Omental fat pad (tissue), 3 donors: ENCODE measurements at regions not wholly inside any gene's neighbourhood (a gene's known extent, or its start where the extent isn't known, plus 50 kb on each side); places are given as distances from the start of the nearest gene placed in this dataset.
"Not testable (repeated sequence)": the region's sequence is repeated elsewhere in the genome, so short reads cannot be mapped to it uniquely, and the experiment has no call there.

ENCODE experiments used
- ATAC-seq: fragments of 150-250 bp; one replicate; pipeline ENCODE4 v1.9.1; 2016; ENCODE audit warnings: mild to moderate bottlenecking, moderate library complexity; ENCODE audit not compliant: low FRiP score
- DNase-seq: peaks from one replicate; pipeline ENCODE4 v3.0.0-alpha.2; 2019; ENCODE audit warnings: low spot score
- TF ChIP-seq, protein P1 (sequence below), 3 donors: fragments of 450-650 bp; IDR thresholded peaks; one replicate each; pipeline ENCODE4 v1.5.1; 2016 to 2017; ENCODE audit warnings: antibody characterized with exemption in 3 of 3, mild to moderate bottlenecking in 3 of 3, moderate library complexity in 2 of 3

GRCh38 chr21:32867597-32867996 is 96.0 kb upstream of the PAXBP1 start:
- no peak for ATAC-seq
- no peak for DNase-seq
- TF ChIP-seq, protein P1, sequence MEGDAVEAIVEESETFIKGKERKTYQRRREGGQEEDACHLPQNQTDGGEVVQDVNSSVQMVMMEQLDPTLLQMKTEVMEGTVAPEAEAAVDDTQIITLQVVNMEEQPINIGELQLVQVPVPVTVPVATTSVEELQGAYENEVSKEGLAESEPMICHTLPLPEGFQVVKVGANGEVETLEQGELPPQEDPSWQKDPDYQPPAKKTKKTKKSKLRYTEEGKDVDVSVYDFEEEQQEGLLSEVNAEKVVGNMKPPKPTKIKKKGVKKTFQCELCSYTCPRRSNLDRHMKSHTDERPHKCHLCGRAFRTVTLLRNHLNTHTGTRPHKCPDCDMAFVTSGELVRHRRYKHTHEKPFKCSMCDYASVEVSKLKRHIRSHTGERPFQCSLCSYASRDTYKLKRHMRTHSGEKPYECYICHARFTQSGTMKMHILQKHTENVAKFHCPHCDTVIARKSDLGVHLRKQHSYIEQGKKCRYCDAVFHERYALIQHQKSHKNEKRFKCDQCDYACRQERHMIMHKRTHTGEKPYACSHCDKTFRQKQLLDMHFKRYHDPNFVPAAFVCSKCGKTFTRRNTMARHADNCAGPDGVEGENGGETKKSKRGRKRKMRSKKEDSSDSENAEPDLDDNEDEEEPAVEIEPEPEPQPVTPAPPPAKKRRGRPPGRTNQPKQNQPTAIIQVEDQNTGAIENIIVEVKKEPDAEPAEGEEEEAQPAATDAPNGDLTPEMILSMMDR (IDR thresholded peaks at IDR 0.05) = no peak

GRCh38 chr21:32868631-32869454 is 97.3 kb upstream of the PAXBP1 start:
- TF ChIP-seq, protein P1 (IDR thresholded peaks at IDR 0.05) = no peak
- DNase-seq (no peak), ATAC-seq (no peak)

- no peak for ATAC-seq
- no peak for DNase-seq
Observed at GRCh38 chr21:32869459-32869858, 97.9 kb upstream of the PAXBP1 start.

GRCh38 chr21:32876426-32876825 is 104.9 kb upstream of the PAXBP1 start:
- DNase-seq (no peak), ATAC-seq (no peak)
- TF ChIP-seq, protein P1 (IDR thresholded peaks at IDR 0.05) = no peak

More at GRCh38 chr21:32869459-32869858, 97.9 kb upstream of the PAXBP1 start:
- TF ChIP-seq, protein P1 (IDR thresholded peaks at IDR 0.05) = no peak

DNA sequence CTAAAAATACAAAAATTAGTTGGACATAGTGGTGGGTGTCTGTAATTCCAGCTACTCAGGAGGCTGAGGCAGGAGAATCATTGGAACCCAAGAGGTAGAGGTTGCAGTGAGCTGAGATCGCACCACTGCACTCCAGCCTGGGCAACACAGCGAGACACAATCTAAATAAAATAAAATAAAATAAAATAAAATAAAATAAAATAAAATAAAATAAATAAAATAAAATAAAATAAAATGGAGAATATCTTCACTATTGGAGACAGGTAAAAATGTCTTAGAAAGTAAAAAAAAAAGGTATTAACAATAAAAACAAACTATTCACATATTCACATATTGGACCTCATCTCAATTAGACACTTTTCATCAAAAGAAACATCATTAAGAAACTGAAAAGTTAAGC is 106.3 kb upstream of the PAXBP1 start:
- DNase-seq, ATAC-seq: not testable (repeated sequence)

DNA sequence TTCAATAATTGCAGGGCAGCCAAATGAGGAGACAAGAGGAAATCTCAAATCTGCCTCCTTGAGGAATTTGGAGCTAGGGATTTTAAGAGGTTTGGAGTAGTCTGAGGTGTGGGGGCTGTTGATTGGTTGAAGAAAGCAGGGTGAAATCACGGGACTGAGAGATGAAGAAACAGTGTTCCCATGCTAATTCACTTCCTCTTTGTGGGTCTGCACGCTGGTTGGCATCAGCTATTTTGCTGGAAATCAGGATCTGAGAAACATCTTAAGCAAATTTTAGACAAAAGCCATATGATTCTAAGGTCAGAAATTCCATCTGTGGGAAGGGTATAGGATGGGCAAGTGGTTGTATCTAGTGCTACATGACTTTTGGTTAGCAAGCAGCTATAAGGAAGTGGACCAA is 107.1 kb upstream of the PAXBP1 start:
- TF ChIP-seq, protein P1 (IDR thresholded peaks at IDR 0.05) = no peak
- ATAC-seq = no peak
- no peak for DNase-seq

DNA sequence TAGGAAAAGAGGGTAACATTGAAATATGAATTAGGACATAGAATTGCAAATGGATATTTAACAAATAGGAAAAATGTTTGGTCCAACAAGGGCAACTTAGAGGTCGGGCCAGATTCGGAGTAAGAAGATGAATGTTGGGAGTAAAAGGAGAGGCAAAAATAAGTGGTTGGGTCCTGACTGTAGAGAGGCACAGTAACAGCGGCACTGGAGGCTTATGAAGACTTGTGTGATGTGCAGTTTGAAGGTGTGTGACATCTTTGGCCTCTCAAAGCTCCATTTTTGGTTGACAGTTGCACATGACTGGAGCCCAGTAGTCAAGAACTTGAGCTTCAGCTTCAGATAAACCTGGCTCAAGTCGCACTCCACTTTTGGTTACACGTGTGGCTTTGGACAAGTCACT is 109.9 kb upstream of the PAXBP1 start:
- TF ChIP-seq, protein P1 (IDR thresholded peaks at IDR 0.05) = no peak
- no peak for DNase-seq
- no peak for ATAC-seq
